ENCODE measurements at regions not wholly inside any gene's neighbourhood (a gene's known extent, or its start where the extent isn't known, plus 50 kb on each side); places are given as distances from the start of the nearest gene placed in this dataset.

DNA sequence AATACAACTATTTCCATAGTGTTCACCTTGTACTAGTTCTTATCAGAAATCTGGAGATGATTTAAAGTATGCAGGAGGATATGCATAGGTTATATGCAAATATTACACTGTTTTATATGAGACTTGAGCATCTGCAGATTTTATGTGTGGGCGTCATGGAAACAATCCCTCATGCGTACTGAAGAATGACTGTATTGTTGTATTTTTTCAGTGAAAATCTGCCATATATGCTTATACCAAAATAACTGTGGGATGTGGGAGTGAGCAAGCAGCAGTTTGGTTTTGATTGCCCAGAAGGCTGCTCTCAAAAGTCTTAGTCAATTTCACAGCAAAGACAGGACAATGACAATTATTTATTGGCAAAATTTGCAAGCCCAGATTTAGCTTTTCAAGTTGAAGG, 238.8 kb upstream of the PCDH20 start:
- TF ChIP-seq, protein P1, sequence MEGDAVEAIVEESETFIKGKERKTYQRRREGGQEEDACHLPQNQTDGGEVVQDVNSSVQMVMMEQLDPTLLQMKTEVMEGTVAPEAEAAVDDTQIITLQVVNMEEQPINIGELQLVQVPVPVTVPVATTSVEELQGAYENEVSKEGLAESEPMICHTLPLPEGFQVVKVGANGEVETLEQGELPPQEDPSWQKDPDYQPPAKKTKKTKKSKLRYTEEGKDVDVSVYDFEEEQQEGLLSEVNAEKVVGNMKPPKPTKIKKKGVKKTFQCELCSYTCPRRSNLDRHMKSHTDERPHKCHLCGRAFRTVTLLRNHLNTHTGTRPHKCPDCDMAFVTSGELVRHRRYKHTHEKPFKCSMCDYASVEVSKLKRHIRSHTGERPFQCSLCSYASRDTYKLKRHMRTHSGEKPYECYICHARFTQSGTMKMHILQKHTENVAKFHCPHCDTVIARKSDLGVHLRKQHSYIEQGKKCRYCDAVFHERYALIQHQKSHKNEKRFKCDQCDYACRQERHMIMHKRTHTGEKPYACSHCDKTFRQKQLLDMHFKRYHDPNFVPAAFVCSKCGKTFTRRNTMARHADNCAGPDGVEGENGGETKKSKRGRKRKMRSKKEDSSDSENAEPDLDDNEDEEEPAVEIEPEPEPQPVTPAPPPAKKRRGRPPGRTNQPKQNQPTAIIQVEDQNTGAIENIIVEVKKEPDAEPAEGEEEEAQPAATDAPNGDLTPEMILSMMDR (IDR thresholded peaks at IDR 0.05), result no peak
- TF ChIP-seq POLR2A (IDR thresholded peaks at IDR 0.05), result no peak
